ENCODE measurements at regions not wholly inside any gene's neighbourhood (a gene's known extent, or its start where the extent isn't known, plus 50 kb on each side); places are given as distances from the start of the nearest gene placed in this dataset.
"Not testable (repeated sequence)": the region's sequence is repeated elsewhere in the genome, so short reads cannot be mapped to it uniquely, and the experiment has no call there.

GRCh38 chr7:47056731-47057130 lies 525.2 kb downstream of the TNS3 start:
- POLR2A ChIA-PET: no interaction called here
- no TSS peak for BruUV-seq (replicated peaks)

GRCh38 chr7:47052541-47053208 lies 529.2 kb downstream of the TNS3 start:
- DNase-seq (ENCODE audit: low read depth, low spot score); H3K9me3 ChIP-seq (replicated peaks; ENCODE audit: control insufficient read depth, insufficient read depth, low read length); H3K4me1 ChIP-seq (ENCODE audit: control insufficient read depth, insufficient read depth, low read length); H2AFZ ChIP-seq (ENCODE audit: control insufficient read depth, low read depth, low read length); in situ Hi-C loops (cut with MboI); RAD21 ChIA-PET (ENCODE audit: unreplicated experiment); BruUV-seq (replicated peaks); H3K9ac ChIP-seq (ENCODE audit: control insufficient read depth, insufficient read depth, low read length); POLR2A ChIA-PET; H3K79me2 ChIP-seq (ENCODE audit: control insufficient read depth, insufficient read depth, low read length); SMC1A ChIA-PET (ENCODE audit: uncharacterized antibody, unreplicated experiment); H3K4me3 ChIP-seq; H3K36me3 ChIP-seq (ENCODE audit: control insufficient read depth in 2 of 2, insufficient read depth in 2 of 2, low read length in 1 of 2); FAIRE-seq; intact Hi-C loops (cut with micrococcal nuclease; ENCODE audit: unreplicated experiment); H3K27ac ChIP-seq (ENCODE audit: control insufficient read depth, insufficient read depth); H3K4me2 ChIP-seq (ENCODE audit: control insufficient read depth, insufficient read depth); H4K20me1 ChIP-seq (ENCODE audit: control insufficient read depth, insufficient read depth); H3K27me3 ChIP-seq (replicated peaks in 1 of 2; ENCODE audit: control insufficient read depth in 2 of 2, insufficient read depth in 2 of 2, low read length in 1 of 2); CTCF ChIA-PET; ATAC-seq: not testable (repeated sequence)
- 73% methylated on average over 36 of the region's 70 CpGs for WGBS (ENCODE audit: insufficient coverage, insufficient replicate concordance, low lambda C conversion rate, missing lambda C conversion rate)

More at GRCh38 chr7:47056731-47057130, 525.2 kb downstream of the TNS3 start:
- no peak overlapping the region for H3K4me2 ChIP-seq (ENCODE audit: control insufficient read depth, insufficient read depth)
- H2AFZ ChIP-seq (ENCODE audit: control insufficient read depth, low read depth, low read length): no peak overlapping the region
- ChIA-PET SMC1A (ENCODE audit: uncharacterized antibody, unreplicated experiment) (no interaction called here), RAD21 (ENCODE audit: unreplicated experiment) (interaction anchor here (0.6 kb wide), 1 partner anchor 111 kb away, joined by 4 read pairs; no protein-coding TSS in a partner anchor), CTCF (no interaction called here)
- ATAC-seq (no peak), DNase-seq (ENCODE audit: low read depth, low spot score) (no peak), FAIRE-seq (no peak)
- TF ChIP-seq HDGF (IDR thresholded peaks at IDR 0.05) (no peak), KAT2A (conservative IDR thresholded peaks at IDR 0.05; ENCODE audit: control insufficient read depth, low read depth, low read length) (no peak), RBBP5 (conservative IDR thresholded peaks at IDR 0.05) (no peak), YY1 (IDR thresholded peaks at IDR 0.05; ENCODE audit: low read depth, low read length) (no peak), EED (IDR thresholded peaks at IDR 0.05; ENCODE audit: low read depth) (no peak), CBX3 (IDR thresholded peaks at IDR 0.05; ENCODE audit: borderline replicate concordance, low read depth) (no peak), CBX5 (IDR thresholded peaks at IDR 0.05; ENCODE audit: low read depth) (no peak), NFYA (IDR thresholded peaks at IDR 0.05; ENCODE audit: borderline replicate concordance, low read depth, low read length) (no peak)
- no peak overlapping the region for H3K4me3 ChIP-seq
- no peaks in the 10 kb centered on the region for H4K20me1 ChIP-seq (ENCODE audit: control insufficient read depth, insufficient read depth)
- no peak overlapping the region for H3K27ac ChIP-seq (ENCODE audit: control insufficient read depth, insufficient read depth)
- 0% methylated on average over 2 of the region's 2 CpGs for WGBS (ENCODE audit: insufficient coverage, insufficient replicate concordance, low lambda C conversion rate, missing lambda C conversion rate)
- in situ Hi-C loops (cut with MboI) (no loop called here), intact Hi-C loops (cut with micrococcal nuclease; ENCODE audit: unreplicated experiment) (no loop called here)
- no peaks in the 10 kb centered on the region for H3K79me2 ChIP-seq (ENCODE audit: control insufficient read depth, insufficient read depth, low read length)
- H3K9ac ChIP-seq (ENCODE audit: control insufficient read depth, insufficient read depth, low read length): no peak overlapping the region
- no peaks in the 10 kb centered on the region for H3K27me3 ChIP-seq (replicated peaks in 1 of 2; ENCODE audit: control insufficient read depth in 2 of 2, insufficient read depth in 2 of 2, low read length in 1 of 2)
- H3K9me3 ChIP-seq (replicated peaks; ENCODE audit: control insufficient read depth, insufficient read depth, low read length): no peaks in the 10 kb centered on the region
- no peaks in the 10 kb centered on the region for H3K4me1 ChIP-seq (ENCODE audit: control insufficient read depth, insufficient read depth, low read length)
- H3K36me3 ChIP-seq (ENCODE audit: control insufficient read depth in 2 of 2, insufficient read depth in 2 of 2, low read length in 1 of 2): no peaks in the 10 kb centered on the region
